ENCODE measurements at regions not wholly inside any gene's neighbourhood (a gene's known extent, or its start where the extent isn't known, plus 50 kb on each side); places are given as distances from the start of the nearest gene placed in this dataset.
A peak's percentile ranks its signal among the peaks of the same experiment; 100 is the strongest.

DNA sequence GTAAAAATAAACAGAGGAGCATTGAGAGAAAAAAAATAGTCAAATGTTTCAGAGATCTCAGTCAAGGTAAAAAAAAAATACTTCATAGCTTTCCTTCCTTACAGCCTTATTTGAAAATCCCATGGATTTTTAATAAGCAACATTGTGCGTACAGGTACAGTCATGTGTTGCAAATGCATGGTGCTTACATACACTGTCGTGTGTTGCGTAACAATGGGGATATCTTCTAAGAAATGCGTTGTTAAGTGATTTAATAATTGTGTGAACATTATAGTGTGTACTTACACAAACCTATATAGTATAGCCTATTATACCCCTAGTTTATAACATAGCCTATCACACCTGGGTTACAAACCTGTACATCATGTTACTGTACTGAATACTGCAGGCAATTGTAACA is 172.0 kb downstream of the UGT8 start:
- H3K27ac ChIP-seq, result no peak overlapping the region
- TF ChIP-seq, protein P1, sequence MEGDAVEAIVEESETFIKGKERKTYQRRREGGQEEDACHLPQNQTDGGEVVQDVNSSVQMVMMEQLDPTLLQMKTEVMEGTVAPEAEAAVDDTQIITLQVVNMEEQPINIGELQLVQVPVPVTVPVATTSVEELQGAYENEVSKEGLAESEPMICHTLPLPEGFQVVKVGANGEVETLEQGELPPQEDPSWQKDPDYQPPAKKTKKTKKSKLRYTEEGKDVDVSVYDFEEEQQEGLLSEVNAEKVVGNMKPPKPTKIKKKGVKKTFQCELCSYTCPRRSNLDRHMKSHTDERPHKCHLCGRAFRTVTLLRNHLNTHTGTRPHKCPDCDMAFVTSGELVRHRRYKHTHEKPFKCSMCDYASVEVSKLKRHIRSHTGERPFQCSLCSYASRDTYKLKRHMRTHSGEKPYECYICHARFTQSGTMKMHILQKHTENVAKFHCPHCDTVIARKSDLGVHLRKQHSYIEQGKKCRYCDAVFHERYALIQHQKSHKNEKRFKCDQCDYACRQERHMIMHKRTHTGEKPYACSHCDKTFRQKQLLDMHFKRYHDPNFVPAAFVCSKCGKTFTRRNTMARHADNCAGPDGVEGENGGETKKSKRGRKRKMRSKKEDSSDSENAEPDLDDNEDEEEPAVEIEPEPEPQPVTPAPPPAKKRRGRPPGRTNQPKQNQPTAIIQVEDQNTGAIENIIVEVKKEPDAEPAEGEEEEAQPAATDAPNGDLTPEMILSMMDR (conservative IDR thresholded peaks at IDR 0.05), result no peak

DNA sequence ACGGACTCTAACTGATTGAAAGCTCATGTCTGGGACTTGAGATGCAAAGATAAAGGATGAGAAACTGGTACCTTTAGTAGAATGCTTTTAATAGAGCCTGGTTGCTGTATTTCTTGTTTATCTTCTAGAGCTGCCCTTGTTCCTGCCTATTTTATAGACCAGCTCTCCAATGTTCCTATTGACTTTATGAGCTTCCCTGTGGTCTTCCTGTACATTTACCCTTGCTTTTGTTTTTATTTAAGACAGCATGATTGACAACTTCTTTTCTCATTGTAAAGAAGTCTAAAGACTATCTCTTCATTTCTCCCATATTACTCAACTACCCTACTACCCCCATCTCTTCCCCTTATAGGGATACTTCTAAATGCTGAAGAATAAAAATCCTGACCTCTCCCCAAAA is 174.7 kb downstream of the UGT8 start:
- 0 out of 2 replicates have a peak overlapping the region, but pooled peaks have one; percentile 8 for H3K27ac ChIP-seq
- TF ChIP-seq, protein P1 (conservative IDR thresholded peaks at IDR 0.05), result no peak

All from VCaP (cell line).